ENCODE measurements at regions not wholly inside any gene's neighbourhood (a gene's known extent, or its start where the extent isn't known, plus 50 kb on each side); places are given as distances from the start of the nearest gene placed in this dataset.

- H3K36me3 ChIP-seq (replicated peaks), result no peaks in the 10 kb centered on the region
- TF ChIP-seq CTCF (IDR thresholded peaks at IDR 0.05; ENCODE audit: low read depth, low read length, missing control alignments), result no peak
- in situ Hi-C loops (cut with HindIII; ENCODE audit: low pct_ligation_motif_present, low sequenced_read_pairs), result no loop called here
- peak; percentile 90 for DNase-seq
- H3K27ac ChIP-seq, result peak overlapping the region; percentile 50
- H3K27me3 ChIP-seq (replicated peaks), result no peaks in the 10 kb centered on the region
- no peak overlapping the region for H3K4me3 ChIP-seq (ENCODE audit: low read depth, low read length)
Observed at GRCh38 chr10:43809211-43809930, 160.7 kb upstream of the ZNF32 start.

DNA sequence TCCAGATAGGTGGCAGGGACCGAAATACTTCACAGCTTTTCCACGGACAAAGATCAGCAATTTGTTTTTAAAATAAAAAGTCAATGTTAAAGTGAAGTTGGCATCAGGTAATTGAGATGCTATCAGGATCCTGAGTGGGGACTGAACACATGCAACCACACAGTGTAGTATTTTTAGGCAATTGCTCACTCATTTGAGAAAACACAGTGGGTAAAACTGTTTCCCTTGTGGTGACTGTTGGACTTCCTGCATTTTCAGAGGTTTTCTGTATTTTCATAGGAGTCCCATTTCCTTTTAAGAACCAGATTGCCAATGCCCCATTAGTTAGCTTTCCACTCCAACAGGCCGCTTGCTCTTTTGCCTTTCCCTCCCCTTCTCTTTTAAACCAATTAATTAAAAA lies 159.5 kb upstream of the ZNF32 start:
- no peak for TF ChIP-seq CTCF (IDR thresholded peaks at IDR 0.05; ENCODE audit: low read depth, low read length, missing control alignments)
- in situ Hi-C loops (cut with HindIII; ENCODE audit: low pct_ligation_motif_present, low sequenced_read_pairs), result no loop called here
- Histone ChIP-seq H3K36me3 (replicated peaks) (no peaks in the 10 kb centered on the region), H3K27ac (no peak overlapping the region), H3K4me3 (ENCODE audit: low read depth, low read length) (no peak overlapping the region), H3K27me3 (replicated peaks) (no peaks in the 10 kb centered on the region)
- DNase-seq, result no peak

- Histone ChIP-seq H3K4me3 (ENCODE audit: low read depth, low read length) (no peak overlapping the region), H3K27me3 (replicated peaks) (no peaks in the 10 kb centered on the region), H3K36me3 (replicated peaks) (no peaks in the 10 kb centered on the region), H3K27ac (no peak overlapping the region)
- DNase-seq, result peak; percentile 29
- TF ChIP-seq CTCF (IDR thresholded peaks at IDR 0.05; ENCODE audit: low read depth, low read length, missing control alignments), result no peak
- in situ Hi-C loops (cut with HindIII; ENCODE audit: low pct_ligation_motif_present, low sequenced_read_pairs), result no loop called here
Observed at GRCh38 chr10:43806831-43807640, 158.4 kb upstream of the ZNF32 start.

- Histone ChIP-seq H3K27me3 (replicated peaks) (no peaks in the 10 kb centered on the region), H3K4me3 (ENCODE audit: low read depth, low read length) (no peak overlapping the region), H3K27ac (no peak overlapping the region), H3K36me3 (replicated peaks) (no peaks in the 10 kb centered on the region)
- no peak for TF ChIP-seq CTCF (IDR thresholded peaks at IDR 0.05; ENCODE audit: low read depth, low read length, missing control alignments)
- in situ Hi-C loops (cut with HindIII; ENCODE audit: low pct_ligation_motif_present, low sequenced_read_pairs), result no loop called here
- DNase-seq, result no peak
Observed at GRCh38 chr10:43803791-43804190, 155.1 kb upstream of the ZNF32 start.

DNA sequence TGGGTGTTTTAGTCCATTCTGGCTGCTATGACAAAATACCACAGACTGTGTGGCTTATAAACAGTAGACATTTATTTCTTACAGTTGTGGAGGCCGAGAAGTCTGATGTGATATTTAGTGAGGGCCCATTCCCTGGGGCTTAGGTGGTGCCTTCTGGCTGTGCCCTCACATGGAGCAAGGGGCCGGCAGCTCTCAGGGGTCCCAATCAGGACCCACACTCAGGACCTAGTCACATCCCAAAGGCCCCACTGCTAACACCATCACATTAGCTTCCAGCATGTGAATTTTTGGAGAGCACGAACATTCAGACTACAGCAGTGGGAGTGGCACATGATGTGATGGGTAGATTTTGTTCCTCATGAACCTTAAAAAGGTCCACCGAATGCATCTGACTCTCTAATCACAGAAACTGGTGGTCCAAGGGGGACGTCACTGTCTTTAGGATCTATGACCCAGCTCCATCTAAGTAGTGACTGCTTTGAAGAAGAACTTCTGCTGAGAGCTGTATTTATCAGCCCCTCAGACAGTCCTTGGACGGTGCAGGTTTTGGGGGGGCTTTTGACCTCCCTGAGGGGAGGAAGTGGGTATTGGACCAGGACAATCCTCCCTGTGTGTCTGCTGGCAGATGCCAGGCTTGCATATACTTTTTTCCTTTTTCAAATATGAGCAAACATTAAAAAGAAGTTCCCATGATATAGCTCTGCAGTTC lies 154.5 kb upstream of the ZNF32 start:
- no peak overlapping the region for H3K4me3 ChIP-seq (ENCODE audit: low read depth, low read length)
- no peak for TF ChIP-seq CTCF (IDR thresholded peaks at IDR 0.05; ENCODE audit: low read depth, low read length, missing control alignments)
- in situ Hi-C loops (cut with HindIII; ENCODE audit: low pct_ligation_motif_present, low sequenced_read_pairs), result no loop called here
- no peak for DNase-seq
- no peak overlapping the region for H3K27ac ChIP-seq
- H3K36me3 ChIP-seq (replicated peaks), result no peaks in the 10 kb centered on the region
- no peaks in the 10 kb centered on the region for H3K27me3 ChIP-seq (replicated peaks)

Data from brain microvascular endothelial cell (primary cell).